ENCODE measurements at regions not wholly inside any gene's neighbourhood (a gene's known extent, or its start where the extent isn't known, plus 50 kb on each side); places are given as distances from the start of the nearest gene placed in this dataset.

GRCh38 chr1:189866606-189867005 is 611.1 kb downstream of the BRINP3 start:
- no peak overlapping the region for H3K4me3 ChIP-seq (ENCODE audit: low read length)
- no peaks in the 10 kb centered on the region for H3F3A ChIP-seq (ENCODE audit: insufficient read depth, low read length, poor library complexity, severe bottlenecking)
- H3K79me2 ChIP-seq (replicated peaks; ENCODE audit: insufficient read depth, low read length) = no peaks in the 10 kb centered on the region
- H3K27me3 ChIP-seq (ENCODE audit: insufficient read depth, low read depth, low read length) = no peaks in the 10 kb centered on the region
- no peak overlapping the region for H3K4me2 ChIP-seq (ENCODE audit: low read length)
- no peaks in the 10 kb centered on the region for H3K9me3 ChIP-seq (ENCODE audit: low read length)
- H3K36me3 ChIP-seq (ENCODE audit: insufficient read depth, low read length) = no peaks in the 10 kb centered on the region
- H3K9ac ChIP-seq (ENCODE audit: low read length) = no peak overlapping the region
- no peak overlapping the region for H3K27ac ChIP-seq (ENCODE audit: low read length)
- no peaks in the 10 kb centered on the region for H3K9me2 ChIP-seq (ENCODE audit: insufficient read depth, low read length)
- TF ChIP-seq REST (IDR thresholded peaks at IDR 0.05; ENCODE audit: borderline replicate concordance) = no peak
- no peak for TF ChIP-seq RAD21 (conservative IDR thresholded peaks at IDR 0.05)
- no peak for TF ChIP-seq SMC3 (conservative IDR thresholded peaks at IDR 0.05; ENCODE audit: poor library complexity)
- no peak for TF ChIP-seq POLR2AphosphoS5 (IDR thresholded peaks at IDR 0.05)
- no peak for TF ChIP-seq TAF1 (IDR thresholded peaks at IDR 0.05; ENCODE audit: low read depth)
- no peak for TF ChIP-seq EZH2 (IDR thresholded peaks at IDR 0.05; ENCODE audit: borderline replicate concordance, insufficient read depth, low read length, poor library complexity, severe bottlenecking)
- no peak for TF ChIP-seq EP300 (conservative IDR thresholded peaks at IDR 0.05; ENCODE audit: poor library complexity, severe bottlenecking)
- TF ChIP-seq CTCF (IDR thresholded peaks at IDR 0.05; ENCODE audit: poor library complexity, severe bottlenecking) = no peak
- no peak for TF ChIP-seq MXI1 (conservative IDR thresholded peaks at IDR 0.05; ENCODE audit: poor library complexity, severe bottlenecking)
- H4K20me1 ChIP-seq (ENCODE audit: insufficient read depth) = no peaks in the 10 kb centered on the region
- H2AFZ ChIP-seq (ENCODE audit: low read depth, low read length) = no peak overlapping the region

- no peaks in the 10 kb centered on the region for H3K36me3 ChIP-seq (ENCODE audit: insufficient read depth, low read length)
- no peak overlapping the region for H2AFZ ChIP-seq (ENCODE audit: low read depth, low read length)
- no peaks in the 10 kb centered on the region for H3K9me3 ChIP-seq (ENCODE audit: low read length)
- H3K79me2 ChIP-seq (replicated peaks; ENCODE audit: insufficient read depth, low read length) = no peaks in the 10 kb centered on the region
- H3F3A ChIP-seq (ENCODE audit: insufficient read depth, low read length, poor library complexity, severe bottlenecking) = no peaks in the 10 kb centered on the region
- no peaks in the 10 kb centered on the region for H4K20me1 ChIP-seq (ENCODE audit: insufficient read depth)
- H3K27me3 ChIP-seq (ENCODE audit: insufficient read depth, low read depth, low read length) = no peaks in the 10 kb centered on the region
- H3K27ac ChIP-seq (ENCODE audit: low read length) = no peak overlapping the region
- H3K9ac ChIP-seq (ENCODE audit: low read length) = no peak overlapping the region
- no peaks in the 10 kb centered on the region for H3K9me2 ChIP-seq (ENCODE audit: insufficient read depth, low read length)
- H3K4me3 ChIP-seq (ENCODE audit: low read length) = no peak overlapping the region
- no peak overlapping the region for H3K4me2 ChIP-seq (ENCODE audit: low read length)
- TF ChIP-seq POLR2AphosphoS5 (IDR thresholded peaks at IDR 0.05) = no peak
- TF ChIP-seq EP300 (conservative IDR thresholded peaks at IDR 0.05; ENCODE audit: poor library complexity, severe bottlenecking) = no peak
Measured at GRCh38 chr1:189868021-189868420, 609.6 kb downstream of the BRINP3 start.
